GM12874 (cell line): ENCODE measurements at regions not wholly inside any gene's neighbourhood (a gene's known extent, or its start where the extent isn't known, plus 50 kb on each side); places are given as distances from the start of the nearest gene placed in this dataset.

ENCODE experiments used
- CTCF ChIP-seq: IDR thresholded peaks from 2 replicates; pipeline ENCODE4 v1.5.1; 2011; ENCODE audit warnings: low read depth, mild to moderate bottlenecking, control low read depth, low read length, moderate library complexity; ENCODE audit not compliant: insufficient read depth

GRCh38 chr4:107402291-107402690 is 317.7 kb downstream of the PAPSS1 start:
- no peak for TF ChIP-seq CTCF

- TF ChIP-seq CTCF, result no peak
These were observed 327.1 kb downstream of the PAPSS1 start for GRCh38 chr4:107392951-107393350.

- TF ChIP-seq CTCF, result no peak
These were observed 327.7 kb downstream of the PAPSS1 start for GRCh38 chr4:107392380-107392779.

- no peak for TF ChIP-seq CTCF
These were observed 328.4 kb downstream of the PAPSS1 start for GRCh38 chr4:107391630-107392028.

- no peak for TF ChIP-seq CTCF
These were observed 328.9 kb downstream of the PAPSS1 start for GRCh38 chr4:107391009-107391629.

- no peak for TF ChIP-seq CTCF
These were observed 330.1 kb downstream of the PAPSS1 start for GRCh38 chr4:107389965-107390364.

GRCh38 chr4:107388736-107389274 is 331.2 kb downstream of the PAPSS1 start:
- no peak for TF ChIP-seq CTCF
